ENCODE measurements at regions not wholly inside any gene's neighbourhood (a gene's known extent, or its start where the extent isn't known, plus 50 kb on each side); places are given as distances from the start of the nearest gene placed in this dataset.

DNA sequence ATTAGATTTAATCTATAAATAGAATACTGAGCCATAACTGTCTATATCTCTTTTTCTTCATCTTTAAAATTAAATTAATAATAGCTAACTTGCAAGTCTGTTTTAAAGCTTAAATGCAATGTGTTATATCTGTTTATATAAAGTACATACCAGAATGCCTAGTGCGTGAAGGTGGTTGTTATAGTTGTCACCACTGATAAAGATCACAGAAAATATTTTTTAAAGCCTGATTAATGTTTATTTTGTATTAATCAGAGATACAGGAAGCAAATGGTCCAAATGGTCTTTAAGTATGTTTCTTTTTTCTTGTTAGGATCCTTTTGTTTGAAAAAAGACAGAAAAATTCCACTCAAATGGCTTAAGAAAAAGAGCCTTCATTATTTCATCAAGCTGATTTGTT lies 560.6 kb downstream of the CPS1 start:
- ChIA-PET CTCF (no interaction called here), POLR2A (ENCODE audit: low non-redundant PET) (no interaction called here)
- TF ChIP-seq, protein P1, sequence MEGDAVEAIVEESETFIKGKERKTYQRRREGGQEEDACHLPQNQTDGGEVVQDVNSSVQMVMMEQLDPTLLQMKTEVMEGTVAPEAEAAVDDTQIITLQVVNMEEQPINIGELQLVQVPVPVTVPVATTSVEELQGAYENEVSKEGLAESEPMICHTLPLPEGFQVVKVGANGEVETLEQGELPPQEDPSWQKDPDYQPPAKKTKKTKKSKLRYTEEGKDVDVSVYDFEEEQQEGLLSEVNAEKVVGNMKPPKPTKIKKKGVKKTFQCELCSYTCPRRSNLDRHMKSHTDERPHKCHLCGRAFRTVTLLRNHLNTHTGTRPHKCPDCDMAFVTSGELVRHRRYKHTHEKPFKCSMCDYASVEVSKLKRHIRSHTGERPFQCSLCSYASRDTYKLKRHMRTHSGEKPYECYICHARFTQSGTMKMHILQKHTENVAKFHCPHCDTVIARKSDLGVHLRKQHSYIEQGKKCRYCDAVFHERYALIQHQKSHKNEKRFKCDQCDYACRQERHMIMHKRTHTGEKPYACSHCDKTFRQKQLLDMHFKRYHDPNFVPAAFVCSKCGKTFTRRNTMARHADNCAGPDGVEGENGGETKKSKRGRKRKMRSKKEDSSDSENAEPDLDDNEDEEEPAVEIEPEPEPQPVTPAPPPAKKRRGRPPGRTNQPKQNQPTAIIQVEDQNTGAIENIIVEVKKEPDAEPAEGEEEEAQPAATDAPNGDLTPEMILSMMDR (conservative IDR thresholded peaks at IDR 0.05; ENCODE audit: low read depth) = no peak
- H3K27ac ChIP-seq = no peak overlapping the region
- DNase-seq (ENCODE audit: low spot score) = no peak

DNA sequence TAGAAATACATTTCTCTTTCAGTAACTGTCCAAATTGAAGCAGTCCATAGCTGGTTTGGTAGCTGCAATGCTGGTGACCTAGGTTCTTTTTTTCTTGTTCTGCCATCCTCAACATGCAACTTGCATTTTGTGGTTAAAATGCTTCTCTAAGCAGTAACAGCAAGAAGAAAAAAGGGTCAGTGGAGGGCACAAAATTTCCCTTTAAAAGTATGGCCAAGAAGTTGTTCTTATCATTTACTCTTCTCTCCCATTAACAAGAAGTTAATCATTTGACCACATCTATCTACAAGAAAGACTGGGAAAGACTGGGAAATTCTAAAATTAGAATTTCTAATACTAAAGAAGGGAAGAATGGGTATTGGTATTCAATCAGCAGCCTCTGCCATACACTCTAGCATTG lies 569.9 kb downstream of the CPS1 start:
- ChIA-PET CTCF (no interaction called here), POLR2A (ENCODE audit: low non-redundant PET) (no interaction called here)
- no peak for DNase-seq (ENCODE audit: low spot score)
- TF ChIP-seq, protein P1 (conservative IDR thresholded peaks at IDR 0.05; ENCODE audit: low read depth) = no peak
- H3K27ac ChIP-seq = no peak overlapping the region

DNA sequence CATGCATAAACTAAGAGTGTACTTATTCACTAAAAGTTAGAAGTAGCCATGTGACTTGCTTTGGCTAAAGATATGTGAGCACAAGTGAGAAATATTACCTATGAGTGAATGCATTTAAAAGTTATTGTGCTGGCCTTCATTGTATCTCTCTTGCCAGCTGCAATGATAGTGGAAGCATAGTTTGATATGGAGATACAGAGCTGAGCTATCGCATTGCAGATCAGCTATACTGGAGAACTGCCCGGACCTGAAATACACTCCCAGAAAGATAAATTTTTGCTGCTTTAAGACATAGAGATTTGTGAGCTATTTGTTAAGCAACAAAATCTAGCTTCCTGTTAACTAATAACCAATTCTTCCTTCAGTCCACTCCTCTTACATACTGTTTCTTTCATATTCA lies 571.1 kb downstream of the CPS1 start:
- no peak for DNase-seq (ENCODE audit: low spot score)
- TF ChIP-seq, protein P1 (conservative IDR thresholded peaks at IDR 0.05; ENCODE audit: low read depth) = no peak
- CTCF ChIA-PET = no interaction called here
- no peak overlapping the region for H3K27ac ChIP-seq
- POLR2A ChIA-PET (ENCODE audit: low non-redundant PET) = no interaction called here

DNA sequence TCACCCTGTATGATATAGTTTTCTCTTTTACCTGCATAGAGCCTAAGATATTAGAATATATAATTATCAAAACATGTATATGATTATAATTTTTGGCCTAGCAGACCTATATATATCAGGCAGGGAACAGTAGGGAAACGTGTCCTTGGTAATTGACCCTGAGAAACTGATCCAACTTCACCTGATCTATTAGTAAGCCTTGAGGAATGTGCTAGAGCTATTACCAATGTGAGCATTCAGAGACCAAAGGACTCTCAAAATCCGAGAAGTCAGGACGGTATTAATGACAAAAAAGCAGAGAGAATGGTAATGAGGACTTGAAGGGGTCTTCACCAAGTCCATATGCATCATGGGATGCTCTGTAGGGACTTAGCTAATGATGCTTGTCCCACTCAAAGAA lies 571.9 kb downstream of the CPS1 start:
- TF ChIP-seq, protein P1 (conservative IDR thresholded peaks at IDR 0.05; ENCODE audit: low read depth) = no peak
- peak; percentile 14 for DNase-seq (ENCODE audit: low spot score)
- POLR2A ChIA-PET (ENCODE audit: low non-redundant PET) = no interaction called here
- no peak overlapping the region for H3K27ac ChIP-seq
- CTCF ChIA-PET = interaction anchor here (0.5 kb wide), 1 partner anchor 1338 kb away, joined by 4 read pairs; no protein-coding TSS in a partner anchor

DNA sequence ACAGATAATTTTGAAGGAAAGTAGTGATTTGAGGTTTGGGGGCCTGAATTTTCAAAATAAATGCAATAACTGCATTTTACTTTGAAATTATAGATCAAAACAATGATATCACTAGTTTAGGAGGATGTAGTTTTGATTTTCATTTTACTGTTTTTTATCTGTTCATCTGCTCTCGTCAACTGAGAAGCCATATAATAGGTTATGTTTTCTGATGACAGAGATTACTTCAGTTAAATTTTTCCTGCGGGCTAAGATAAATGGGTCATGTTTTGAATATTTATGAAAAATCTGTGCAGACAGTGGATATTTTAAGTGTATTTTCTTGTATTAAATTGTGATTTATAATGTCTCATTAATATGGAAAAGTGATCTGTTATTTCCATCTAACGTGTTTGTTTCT lies 573.4 kb downstream of the CPS1 start:
- TF ChIP-seq, protein P1 (conservative IDR thresholded peaks at IDR 0.05; ENCODE audit: low read depth) = no peak
- no peak for DNase-seq (ENCODE audit: low spot score)
- ChIA-PET CTCF (no interaction called here), POLR2A (ENCODE audit: low non-redundant PET) (no interaction called here)
- no peak overlapping the region for H3K27ac ChIP-seq

DNA sequence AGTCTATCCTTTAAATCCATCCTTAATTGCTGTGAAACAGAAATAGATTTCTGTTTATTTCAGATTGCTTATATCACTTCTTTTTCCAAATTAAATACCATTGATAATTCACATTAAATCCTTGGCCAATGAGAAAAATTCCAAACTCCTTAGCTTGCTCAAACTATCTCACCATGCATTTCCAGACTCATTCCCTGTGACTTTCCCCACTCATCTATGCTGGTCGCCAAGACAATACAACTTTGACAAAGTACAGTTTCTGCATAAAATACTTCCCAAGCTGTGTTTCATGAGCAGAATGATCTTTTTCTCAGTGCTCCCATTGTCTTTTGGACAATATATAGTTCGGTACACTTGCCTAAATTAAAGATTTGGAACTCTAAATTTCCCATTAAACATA lies 575.6 kb downstream of the CPS1 start:
- POLR2A ChIA-PET (ENCODE audit: low non-redundant PET) = interaction anchor here (0.6 kb wide), 1 partner anchor 520 kb away, joined by 3 read pairs; no protein-coding TSS in a partner anchor
- no peak for DNase-seq (ENCODE audit: low spot score)
- no peak overlapping the region for H3K27ac ChIP-seq
- TF ChIP-seq, protein P1 (conservative IDR thresholded peaks at IDR 0.05; ENCODE audit: low read depth) = no peak
- CTCF ChIA-PET = interaction anchor here (0.6 to 1.3 kb wide), 2 partner anchors 25 to 954 kb away, joined by 3 to 5 read pairs; no protein-coding TSS in a partner anchor

All from RWPE1 (cell line).